Lower lobe of right lung (tissue), 2 donors: ENCODE measurements at regions not wholly inside any gene's neighbourhood (a gene's known extent, or its start where the extent isn't known, plus 50 kb on each side); places are given as distances from the start of the nearest gene placed in this dataset.

Experiments used
- ATAC-seq, 2 donors: fragments of 200-7000 bp; cut with Tn5 transposase; one replicate each; pipeline ENCODE4 v1.9.1; 2020 to 2022; ENCODE audit warnings: mild to moderate bottlenecking in 2 of 2, moderate library complexity in 2 of 2
- DNase-seq: peaks from one replicate; pipeline ENCODE4 v3.0.0-alpha.2; 2020
- H3K27ac ChIP-seq: fragments of 200-600 bp; one replicate; pipeline ENCODE4 v1.8.0; 2022
- H3K27me3 ChIP-seq: fragments of 200-600 bp; one replicate; pipeline ENCODE4 v1.8.0; 2022; ENCODE audit warnings: low read depth
- H3K36me3 ChIP-seq: fragments of 200-600 bp; one replicate; pipeline ENCODE4 v1.8.0; 2022; ENCODE audit warnings: mild to moderate bottlenecking
- H3K4me1 ChIP-seq: fragments of 200-600 bp; one replicate; pipeline ENCODE4 v1.8.0; 2022
- H3K4me3 ChIP-seq: fragments of 200-600 bp; one replicate; pipeline ENCODE4 v1.8.0; 2022; ENCODE audit warnings: mild to moderate bottlenecking
- H3K9me3 ChIP-seq: fragments of 200-600 bp; one replicate; pipeline ENCODE4 v1.8.0; 2022
- CTCF ChIP-seq: fragments of 200-600 bp; IDR thresholded peaks from one replicate; pipeline ENCODE4 v1.8.0; 2022; ENCODE audit warnings: antibody characterized with exemption, mild to moderate bottlenecking
- intact Hi-C: fragments of 100-400 bp; cut with DNase I; formaldehyde crosslinking; loops from one replicate; pipeline ENCODE4 v1.11.0; 2022
- donor health status: DM: no; HTN: yes; CAD: no; lungs with severe emphysema.

GRCh38 chr14:98576463-98576862, 695.5 kb downstream of the BCL11B start:
- intact Hi-C loops = no loop called here
- ATAC-seq (no peak), DNase-seq (no peak)
- TF ChIP-seq CTCF = no peak
- H3K27me3 ChIP-seq = peaks cover 4% of the 10 kb centered on the region
- H3K36me3 ChIP-seq = no peaks in the 10 kb centered on the region
- no peaks in the 10 kb centered on the region for H3K4me1 ChIP-seq
- no peak overlapping the region for H3K27ac ChIP-seq
- no peak overlapping the region for H3K4me3 ChIP-seq
- H3K9me3 ChIP-seq = no peaks in the 10 kb centered on the region

- Histone ChIP-seq H3K36me3 (no peaks in the 10 kb centered on the region), H3K9me3 (no peaks in the 10 kb centered on the region), H3K4me1 (no peaks in the 10 kb centered on the region), H3K27me3 (peaks cover 4% of the 10 kb centered on the region), H3K4me3 (no peak overlapping the region), H3K27ac (no peak overlapping the region)
- TF ChIP-seq CTCF = no peak
- intact Hi-C loops = no loop called here
- DNase-seq = no peak
- no peak for ATAC-seq
Measured at GRCh38 chr14:98578204-98578603, 693.8 kb downstream of the BCL11B start.

- intact Hi-C loops = no loop called here
- Histone ChIP-seq H3K4me3 (no peak overlapping the region), H3K27me3 (peaks cover 4% of the 10 kb centered on the region), H3K27ac (no peak overlapping the region), H3K9me3 (no peaks in the 10 kb centered on the region), H3K4me1 (no peaks in the 10 kb centered on the region), H3K36me3 (no peaks in the 10 kb centered on the region)
- ATAC-seq = no peak
- TF ChIP-seq CTCF = no peak
- no peak for DNase-seq
Measured at GRCh38 chr14:98579140-98579539, 692.9 kb downstream of the BCL11B start.

GRCh38 chr14:98580131-98580678, 691.8 kb downstream of the BCL11B start:
- no peak overlapping the region for H3K4me3 ChIP-seq
- DNase-seq (no peak), ATAC-seq (no peak)
- no peak for TF ChIP-seq CTCF
- H3K9me3 ChIP-seq = no peaks in the 10 kb centered on the region
- no peaks in the 10 kb centered on the region for H3K36me3 ChIP-seq
- H3K27ac ChIP-seq = no peak overlapping the region
- no peaks in the 10 kb centered on the region for H3K4me1 ChIP-seq
- H3K27me3 ChIP-seq = peaks cover 4% of the 10 kb centered on the region
- intact Hi-C loops = no loop called here

- H3K27me3 ChIP-seq = peaks cover 4% of the 10 kb centered on the region
- no peaks in the 10 kb centered on the region for H3K9me3 ChIP-seq
- no peaks in the 10 kb centered on the region for H3K4me1 ChIP-seq
- no peaks in the 10 kb centered on the region for H3K36me3 ChIP-seq
- no peak for TF ChIP-seq CTCF
- H3K4me3 ChIP-seq = no peak overlapping the region
- intact Hi-C loops = no loop called here
- H3K27ac ChIP-seq = no peak overlapping the region
- ATAC-seq (no peak), DNase-seq (no peak)
Measured at GRCh38 chr14:98582276-98582675, 689.7 kb downstream of the BCL11B start.

- H3K4me3 ChIP-seq = no peak overlapping the region
- intact Hi-C loops = no loop called here
- DNase-seq (no peak), ATAC-seq (no peak)
- H3K36me3 ChIP-seq = no peaks in the 10 kb centered on the region
- no peaks in the 10 kb centered on the region for H3K4me1 ChIP-seq
- no peak overlapping the region for H3K27ac ChIP-seq
- no peaks in the 10 kb centered on the region for H3K9me3 ChIP-seq
- H3K27me3 ChIP-seq = no peaks in the 10 kb centered on the region
- TF ChIP-seq CTCF = no peak
Measured at GRCh38 chr14:98591161-98591560, 680.8 kb downstream of the BCL11B start.
